ENCODE measurements at regions not wholly inside any gene's neighbourhood (a gene's known extent, or its start where the extent isn't known, plus 50 kb on each side); places are given as distances from the start of the nearest gene placed in this dataset.

GRCh38 chr4:126687655-126688358 lies 945.0 kb upstream of the INTU start:
- DNase-seq (ENCODE audit: low spot score), result no peak
- no peak for ATAC-seq (ENCODE audit: low FRiP score)
- no peak for TF ChIP-seq CTCF (IDR thresholded peaks at IDR 0.05)

DNA sequence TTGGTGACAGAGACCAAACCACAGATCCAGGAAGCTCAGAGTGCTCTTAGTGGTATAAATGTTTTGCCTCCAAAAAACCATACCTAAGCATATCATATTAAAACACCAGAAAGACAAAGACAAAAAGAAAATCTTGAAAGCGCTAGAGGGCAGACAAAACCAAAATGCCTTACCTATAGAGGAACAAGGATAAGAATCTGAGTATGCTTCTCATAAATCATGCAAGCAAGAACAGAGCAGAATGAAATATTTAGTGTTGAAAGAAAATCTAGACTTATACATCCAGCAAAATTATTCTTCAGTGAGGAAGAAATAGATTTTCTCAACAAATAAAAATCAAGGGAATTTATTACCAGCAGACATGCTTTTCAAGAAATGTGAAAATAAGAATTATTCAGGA lies 941.0 kb upstream of the INTU start:
- ATAC-seq (ENCODE audit: low FRiP score) (no peak), DNase-seq (ENCODE audit: low spot score) (no peak)
- TF ChIP-seq CTCF (IDR thresholded peaks at IDR 0.05), result no peak

GRCh38 chr4:126697748-126698147 lies 935.0 kb upstream of the INTU start:
- ATAC-seq (ENCODE audit: low FRiP score) (no peak), DNase-seq (ENCODE audit: low spot score) (no peak)
- TF ChIP-seq CTCF (IDR thresholded peaks at IDR 0.05), result no peak

DNA sequence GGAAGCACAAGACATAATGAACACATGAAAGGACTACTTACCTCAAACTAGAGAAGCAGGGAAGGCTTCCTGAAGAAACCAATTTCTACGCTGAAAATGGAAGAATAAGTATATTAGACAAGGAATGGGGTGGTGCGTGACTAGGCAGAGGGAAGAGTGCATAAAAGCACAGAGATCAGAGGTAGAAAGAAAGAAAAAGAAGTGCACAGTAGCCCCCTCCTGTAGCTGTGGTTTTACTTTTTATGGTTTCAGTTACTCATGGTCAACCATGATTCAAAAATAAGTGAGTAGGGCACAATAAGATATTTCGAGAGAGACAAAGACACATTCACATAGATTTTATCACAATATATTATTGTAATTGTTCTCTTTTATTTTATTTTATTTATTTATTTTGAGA lies 934.5 kb upstream of the INTU start:
- no peak for DNase-seq (ENCODE audit: low spot score)
- TF ChIP-seq CTCF (IDR thresholded peaks at IDR 0.05), result no peak
- ATAC-seq (ENCODE audit: low FRiP score), result no peak

- ATAC-seq (ENCODE audit: low FRiP score) (no peak), DNase-seq (ENCODE audit: low spot score) (no peak)
- no peak for TF ChIP-seq CTCF (IDR thresholded peaks at IDR 0.05)
Measured at GRCh38 chr4:126701756-126702155, 931.0 kb upstream of the INTU start.

DNA sequence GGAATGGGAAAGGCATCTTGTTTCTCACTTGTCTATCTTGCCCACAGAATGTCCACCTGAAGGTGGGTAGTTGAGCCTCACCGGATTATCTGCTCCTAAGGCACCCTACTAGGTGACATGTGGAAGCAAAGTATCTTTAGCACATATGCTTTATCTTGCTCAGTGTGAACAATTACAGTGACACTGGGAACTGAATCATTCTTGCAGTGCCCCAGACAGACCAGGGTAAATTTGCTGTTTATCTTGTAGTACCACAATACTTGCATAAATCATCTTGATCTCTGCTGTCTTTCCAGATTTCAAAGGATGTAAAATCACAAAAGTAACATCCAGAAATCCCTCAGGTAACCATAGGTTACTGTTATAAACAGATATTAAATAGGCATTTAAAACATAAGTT lies 930.0 kb upstream of the INTU start:
- no peak for ATAC-seq (ENCODE audit: low FRiP score)
- DNase-seq (ENCODE audit: low spot score), result no peak
- TF ChIP-seq CTCF (IDR thresholded peaks at IDR 0.05), result no peak

DNA sequence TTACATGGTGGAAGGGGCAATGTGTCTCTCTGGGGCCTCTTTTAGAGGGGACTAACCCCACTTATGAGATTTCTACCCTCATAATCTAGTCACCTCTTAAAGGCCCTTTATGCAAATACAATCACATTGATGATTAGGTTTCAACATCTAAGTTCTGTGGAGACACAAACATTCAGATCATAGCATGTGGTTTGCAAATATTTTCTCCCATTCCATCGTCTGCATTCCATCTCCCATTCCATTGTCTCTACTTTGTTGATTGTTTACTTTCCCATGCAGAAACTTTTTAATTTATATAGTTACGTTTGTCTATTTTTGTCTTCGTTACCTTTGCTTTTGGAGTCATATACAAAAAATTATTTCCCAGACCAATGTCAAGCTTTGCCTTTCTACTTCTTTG lies 927.5 kb upstream of the INTU start:
- DNase-seq (ENCODE audit: low spot score) (no peak), ATAC-seq (ENCODE audit: low FRiP score) (no peak)
- no peak for TF ChIP-seq CTCF (IDR thresholded peaks at IDR 0.05)

All from omental fat pad (tissue), 3 donors.